GM12878 (cell line): ENCODE measurements at regions not wholly inside any gene's neighbourhood (a gene's known extent, or its start where the extent isn't known, plus 50 kb on each side); places are given as distances from the start of the nearest gene placed in this dataset.

Source experiments
- ATAC-seq: fragments of 200-7000 bp; cut with Tn5 transposase; 3 replicates; pipeline ENCODE4 v1.9.1; 2020; ENCODE audit warnings: mild to moderate bottlenecking, moderate library complexity
- BruUV-seq: library from RNA; stranded (reverse); fragments of 400-500 nt; replicated peaks from 2 replicates; lab custom pipeline; 2021; lab: Mats Ljungman, UMichigan
- CTCF ChIA-PET: fragments of 300-600 bp; sonication (Branson Sonifier 250); formaldehyde crosslinking; extraction: SDS; loops from one replicate; lab custom pipeline; 2021; ENCODE audit warnings: inconsistent platforms; lab: Yijun Ruan, JAX
- POLR2A ChIA-PET: fragments of 350-600 bp; formaldehyde crosslinking; extraction: SDS; loops from one replicate; lab custom pipeline; 2021; ENCODE audit warnings: inconsistent platforms; lab: Charles Lee
- RAD21 ChIA-PET: fragments of 300-600 bp; sonication (Branson Sonifier 250); formaldehyde crosslinking; loops from one replicate; lab custom pipeline; 2023; ENCODE audit warnings: antibody characterized with exemption; ENCODE audit not compliant: unreplicated experiment; lab: Charles Lee
- SMC1A ChIA-PET: fragments of 300-600 bp; sonication (Branson Sonifier 250); formaldehyde crosslinking; loops from one replicate; lab custom pipeline; 2023; ENCODE audit not compliant: unreplicated experiment, uncharacterized antibody; lab: Charles Lee
- DNase-seq: peaks from one replicate; pipeline ENCODE4 v3.0.0-alpha.2; 2011; ENCODE audit warnings: low read depth, low spot score
- FAIRE-seq: peaks from 3 replicates; lab custom pipeline; 2011; peaks lifted over from hg19 to GRCh38; lab: Jason Lieb, UNC
- H2AFZ ChIP-seq: 2 replicates; pipeline ENCODE4 v1.6.0; 2011; ENCODE audit warnings: low read depth, low read length, control low read depth; ENCODE audit not compliant: control insufficient read depth
- H3K27ac ChIP-seq: 2 replicates; pipeline ENCODE4 v1.5.1; 2011; ENCODE audit warnings: control low read depth; ENCODE audit not compliant: control insufficient read depth, insufficient read depth
- H3K27me3 ChIP-seq, 2 experiments: replicated peaks in 1 of 2; 2 replicates each; pipeline versions ENCODE4 v1.6.0 to v1.6.1; 2011; ENCODE audit warnings: low read length in 1 of 2; ENCODE audit not compliant: control insufficient read depth in 2 of 2, insufficient read depth in 2 of 2
- H3K36me3 ChIP-seq, 2 experiments: 2 replicates each; pipeline ENCODE4 v1.5.1; 2011; ENCODE audit warnings: low read length in 1 of 2; ENCODE audit not compliant: control insufficient read depth in 2 of 2, insufficient read depth in 2 of 2
- H3K4me1 ChIP-seq: 2 replicates; pipeline ENCODE4 v1.6.1; 2011; ENCODE audit warnings: mild to moderate bottlenecking, low read length, moderate library complexity, mixed read lengths; ENCODE audit not compliant: control insufficient read depth, insufficient read depth
- H3K4me2 ChIP-seq: 2 replicates; pipeline ENCODE4 v1.6.0; 2011; ENCODE audit warnings: control low read depth; ENCODE audit not compliant: control insufficient read depth, insufficient read depth
- H3K4me3 ChIP-seq: fragments of 200-600 bp; sonication (generic); 2 replicates; pipeline ENCODE4 v1.5.1; 2016
- H3K79me2 ChIP-seq: 2 replicates; pipeline ENCODE4 v1.6.0; 2011; ENCODE audit warnings: low read length; ENCODE audit not compliant: control insufficient read depth, insufficient read depth
- H3K9ac ChIP-seq: 2 replicates; pipeline ENCODE4 v1.8.0; 2011; ENCODE audit warnings: low read length, control low read depth, mixed read lengths; ENCODE audit not compliant: control insufficient read depth, insufficient read depth
- H3K9me3 ChIP-seq: replicated peaks from 3 replicates; pipeline ENCODE4 v1.5.1; 2011; ENCODE audit warnings: mild to moderate bottlenecking, low read length; ENCODE audit not compliant: control insufficient read depth, insufficient read depth
- H4K20me1 ChIP-seq: 2 replicates; pipeline ENCODE4 v1.6.0; 2011; ENCODE audit not compliant: control insufficient read depth, insufficient read depth
- ATF7 ChIP-seq: fragments of 450-650 bp; IDR thresholded peaks from 2 replicates; pipeline ENCODE4 v1.6.1; 2016; ENCODE audit warnings: low read depth, mild to moderate bottlenecking
- CEBPB ChIP-seq, 2 experiments: fragments of 150-350 bp in 1 of 2; IDR thresholded peaks; 2 replicates each; pipeline ENCODE4 v1.6.1; 2012 to 2014; ENCODE audit warnings: low read depth in 2 of 2, low read length in 2 of 2, borderline replicate concordance in 1 of 2, inconsistent platforms in 1 of 2
- EED ChIP-seq: sonication (generic); IDR thresholded peaks from 2 replicates; pipeline ENCODE4 v1.6.1; 2016; ENCODE audit warnings: antibody characterized with exemption, low read depth
- MTA2 ChIP-seq: fragments of 450-650 bp; IDR thresholded peaks from 2 replicates; pipeline ENCODE4 v1.6.1; 2016; ENCODE audit warnings: low read depth, mild to moderate bottlenecking, moderate library complexity
- MTA3 ChIP-seq: IDR thresholded peaks from 2 replicates; pipeline ENCODE4 v1.6.1; 2012; ENCODE audit warnings: low read length, inconsistent platforms, borderline replicate concordance
- NFXL1 ChIP-seq: fragments of 450-650 bp; IDR thresholded peaks from 2 replicates; pipeline ENCODE4 v1.6.1; 2017; ENCODE audit warnings: antibody characterized with exemption, mild to moderate bottlenecking, borderline replicate concordance
- NR2C2 ChIP-seq: IDR thresholded peaks from 2 replicates; pipeline ENCODE4 v1.6.1; 2011; ENCODE audit warnings: borderline replicate concordance, low read depth; ENCODE audit not compliant: control insufficient read depth, insufficient read length
- PBX3 ChIP-seq: IDR thresholded peaks from 2 replicates; pipeline ENCODE4 v1.6.1; 2011; ENCODE audit warnings: mild to moderate bottlenecking, low read depth, low read length, moderate library complexity; ENCODE audit not compliant: insufficient replicate concordance
- RAD51 ChIP-seq: fragments of 450-650 bp; IDR thresholded peaks from 2 replicates; pipeline ENCODE4 v1.6.1; 2016; ENCODE audit warnings: moderate library complexity, mild to moderate bottlenecking, inconsistent platforms
- ZBED1 ChIP-seq: IDR thresholded peaks from 2 replicates; pipeline ENCODE4 v1.6.1; 2016; ENCODE audit warnings: borderline replicate concordance
- ZZZ3 ChIP-seq: IDR thresholded peaks from 2 replicates; pipeline ENCODE4 v1.6.1; 2011; ENCODE audit warnings: low read depth; ENCODE audit not compliant: control insufficient read depth, insufficient read length
- WGBS: methylation state at CpG from one replicate; pipeline ENCODE4 v1.1.6; 2016; ENCODE audit warnings: low lambda C conversion rate; ENCODE audit not compliant: insufficient replicate concordance, insufficient coverage; ENCODE audit errors: missing lambda C conversion rate; 5-methylcytosine and 5-hydroxymethylcytosine counted together
- in situ Hi-C: fragments of 300-500 bp; cut with MboI; formaldehyde crosslinking; loops from 9 replicates; pipeline ENCODE4 v1.14.3; 2018; ENCODE audit warnings: mixed read lengths
- intact Hi-C: fragments of 100-400 bp; cut with micrococcal nuclease; formaldehyde crosslinking; loops from one replicate; pipeline ENCODE4 v1.14.2; 2022; ENCODE audit not compliant: unreplicated experiment
- TF ChIP-seq, protein P1 (sequence below): fragments of 450-650 bp; IDR thresholded peaks from 2 replicates; pipeline ENCODE4 v1.6.1; 2018; ENCODE audit warnings: mild to moderate bottlenecking, low read depth, moderate library complexity; ENCODE audit not compliant: partially characterized antibody

DNA sequence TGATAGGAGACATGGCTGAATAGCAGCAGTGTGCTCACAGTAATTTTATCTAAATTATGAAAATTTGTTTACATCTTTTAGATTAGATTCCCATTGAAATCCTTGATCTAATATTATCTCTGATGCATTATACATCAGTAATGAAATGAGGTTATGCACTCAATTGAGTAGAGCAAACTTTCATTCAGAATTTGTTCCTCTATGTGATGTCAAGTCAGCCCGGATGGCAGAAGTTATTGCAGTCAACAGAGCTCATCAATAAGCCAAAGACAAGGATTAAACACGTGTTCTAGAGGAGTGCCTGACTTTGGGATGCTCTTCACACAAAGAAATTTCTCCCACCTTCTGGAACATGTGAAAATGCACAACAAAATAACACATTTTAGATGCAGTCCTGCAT lies 688.8 kb downstream of the TMEM121 start:
- TF ChIP-seq EED = no peak
- TF ChIP-seq ATF7 = no peak
- no peak for TF ChIP-seq NR2C2
- TF ChIP-seq NFXL1 = no peak
- TF ChIP-seq MTA2 = no peak
- no peak for TF ChIP-seq MTA3
- no peak for TF ChIP-seq CEBPB (IDR thresholded peaks at IDR 0.05; ENCODE audit: borderline replicate concordance in 1 of 2, low read depth in 2 of 2, low read length in 2 of 2)
- TF ChIP-seq ZZZ3 = no peak
- no peak for TF ChIP-seq RAD51
- TF ChIP-seq PBX3 = no peak
- TF ChIP-seq, protein P1, sequence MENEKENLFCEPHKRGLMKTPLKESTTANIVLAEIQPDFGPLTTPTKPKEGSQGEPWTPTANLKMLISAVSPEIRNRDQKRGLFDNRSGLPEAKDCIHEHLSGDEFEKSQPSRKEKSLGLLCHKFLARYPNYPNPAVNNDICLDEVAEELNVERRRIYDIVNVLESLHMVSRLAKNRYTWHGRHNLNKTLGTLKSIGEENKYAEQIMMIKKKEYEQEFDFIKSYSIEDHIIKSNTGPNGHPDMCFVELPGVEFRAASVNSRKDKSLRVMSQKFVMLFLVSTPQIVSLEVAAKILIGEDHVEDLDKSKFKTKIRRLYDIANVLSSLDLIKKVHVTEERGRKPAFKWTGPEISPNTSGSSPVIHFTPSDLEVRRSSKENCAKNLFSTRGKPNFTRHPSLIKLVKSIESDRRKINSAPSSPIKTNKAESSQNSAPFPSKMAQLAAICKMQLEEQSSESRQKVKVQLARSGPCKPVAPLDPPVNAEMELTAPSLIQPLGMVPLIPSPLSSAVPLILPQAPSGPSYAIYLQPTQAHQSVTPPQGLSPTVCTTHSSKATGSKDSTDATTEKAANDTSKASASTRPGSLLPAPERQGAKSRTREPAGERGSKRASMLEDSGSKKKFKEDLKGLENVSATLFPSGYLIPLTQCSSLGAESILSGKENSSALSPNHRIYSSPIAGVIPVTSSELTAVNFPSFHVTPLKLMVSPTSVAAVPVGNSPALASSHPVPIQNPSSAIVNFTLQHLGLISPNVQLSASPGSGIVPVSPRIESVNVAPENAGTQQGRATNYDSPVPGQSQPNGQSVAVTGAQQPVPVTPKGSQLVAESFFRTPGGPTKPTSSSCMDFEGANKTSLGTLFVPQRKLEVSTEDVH = no peak
- no peak for TF ChIP-seq ZBED1
- Histone ChIP-seq H2AFZ (no peak overlapping the region), H3K9ac (no peak overlapping the region), H3K27ac (no peak overlapping the region), H3K79me2 (no peaks in the 10 kb centered on the region), H3K27me3 (no peaks in the 10 kb centered on the region; a peak in 1 of 4 replicates), H3K4me1 (no peaks in the 10 kb centered on the region), H4K20me1 (no peaks in the 10 kb centered on the region), H3K36me3 (no peaks in the 10 kb centered on the region), H3K9me3 (no peaks in the 10 kb centered on the region), H3K4me2 (no peak overlapping the region), H3K4me3 (no peak overlapping the region)
- WGBS = 0% methylated on average over 2 of the region's 2 CpGs
- no TSS peak for BruUV-seq
- ChIA-PET CTCF (interaction anchor here (0.6 kb wide), 2 partner anchors 48 to 355 kb away, joined by 3 read pairs; no protein-coding TSS in a partner anchor), RAD21 (interaction anchor here (0.6 to 0.9 kb wide), 2 partner anchors 259 to 357 kb away, joined by 3 read pairs; no protein-coding TSS in a partner anchor), POLR2A (no interaction called here), SMC1A (interaction anchor here (0.6 to 0.8 kb wide), 2 partner anchors 353 to 359 kb away, joined by 3 read pairs; no protein-coding TSS in a partner anchor)
- ATAC-seq (no peak), DNase-seq (no peak), FAIRE-seq (no peak)
- intact Hi-C loops (no loop called here), in situ Hi-C loops (no loop called here)
